ENCODE measurements at regions not wholly inside any gene's neighbourhood (a gene's known extent, or its start where the extent isn't known, plus 50 kb on each side); places are given as distances from the start of the nearest gene placed in this dataset.

DNA sequence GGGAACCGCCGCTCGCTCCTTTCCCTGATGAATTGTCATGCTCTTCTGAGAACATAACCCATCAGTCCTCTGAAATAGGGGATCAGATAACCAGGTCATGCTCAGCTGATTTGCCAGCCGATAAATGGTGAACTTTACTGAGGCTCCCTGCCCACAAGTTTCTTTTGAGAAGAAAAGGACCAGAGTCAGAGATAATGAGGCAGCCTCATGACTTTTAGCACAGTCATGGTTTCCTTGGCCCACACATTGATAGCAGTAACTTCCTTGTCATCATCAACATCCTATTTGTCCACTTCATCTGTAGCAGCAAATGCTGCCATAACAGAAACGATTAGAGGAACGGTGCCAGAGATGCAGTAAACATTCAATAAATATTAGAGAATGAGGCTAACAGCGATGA is 509.0 kb downstream of the GATA3 start:
- no peak for TF ChIP-seq POLR2A (IDR thresholded peaks at IDR 0.05)
- TF ChIP-seq, protein P1, sequence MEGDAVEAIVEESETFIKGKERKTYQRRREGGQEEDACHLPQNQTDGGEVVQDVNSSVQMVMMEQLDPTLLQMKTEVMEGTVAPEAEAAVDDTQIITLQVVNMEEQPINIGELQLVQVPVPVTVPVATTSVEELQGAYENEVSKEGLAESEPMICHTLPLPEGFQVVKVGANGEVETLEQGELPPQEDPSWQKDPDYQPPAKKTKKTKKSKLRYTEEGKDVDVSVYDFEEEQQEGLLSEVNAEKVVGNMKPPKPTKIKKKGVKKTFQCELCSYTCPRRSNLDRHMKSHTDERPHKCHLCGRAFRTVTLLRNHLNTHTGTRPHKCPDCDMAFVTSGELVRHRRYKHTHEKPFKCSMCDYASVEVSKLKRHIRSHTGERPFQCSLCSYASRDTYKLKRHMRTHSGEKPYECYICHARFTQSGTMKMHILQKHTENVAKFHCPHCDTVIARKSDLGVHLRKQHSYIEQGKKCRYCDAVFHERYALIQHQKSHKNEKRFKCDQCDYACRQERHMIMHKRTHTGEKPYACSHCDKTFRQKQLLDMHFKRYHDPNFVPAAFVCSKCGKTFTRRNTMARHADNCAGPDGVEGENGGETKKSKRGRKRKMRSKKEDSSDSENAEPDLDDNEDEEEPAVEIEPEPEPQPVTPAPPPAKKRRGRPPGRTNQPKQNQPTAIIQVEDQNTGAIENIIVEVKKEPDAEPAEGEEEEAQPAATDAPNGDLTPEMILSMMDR (IDR thresholded peaks at IDR 0.05): no peak
